A673 (cell line): ENCODE measurements at regions not wholly inside any gene's neighbourhood (a gene's known extent, or its start where the extent isn't known, plus 50 kb on each side); places are given as distances from the start of the nearest gene placed in this dataset.

Experiments used
- CTCF ChIP-seq: fragments of 300-800, 200-600 bp; sonication (generic); conservative IDR thresholded peaks from 2 replicates; pipeline ENCODE4 v1.5.1; 2017; ENCODE audit warnings: low read depth, mild to moderate bottlenecking, antibody characterized with exemption, low read length, moderate library complexity, mixed read lengths
- EZH2 ChIP-seq: fragments of 200-600 bp; sonication (generic); IDR thresholded peaks from 2 replicates; pipeline ENCODE4 v1.6.1; 2017; ENCODE audit warnings: borderline replicate concordance, low read depth, mild to moderate bottlenecking, mixed read lengths, antibody characterized with exemption, low read length; ENCODE audit not compliant: poor library complexity, severe bottlenecking

GRCh38 chr13:74066937-74067336 lies 67.3 kb downstream of the KLF12 start:
- TF ChIP-seq CTCF (no peak), EZH2 (no peak)
